ENCODE measurements at regions not wholly inside any gene's neighbourhood (a gene's known extent, or its start where the extent isn't known, plus 50 kb on each side); places are given as distances from the start of the nearest gene placed in this dataset.
"Not testable (repeated sequence)": the region's sequence is repeated elsewhere in the genome, so short reads cannot be mapped to it uniquely, and the experiment has no call there.

- H3K9ac ChIP-seq (ENCODE audit: low read depth, low read length); H3K36me3 ChIP-seq (ENCODE audit: insufficient read depth, low read length): not testable (repeated sequence)
Observed at GRCh38 chr10:43992816-43993215, 344.1 kb upstream of the ZNF32 start.

DNA sequence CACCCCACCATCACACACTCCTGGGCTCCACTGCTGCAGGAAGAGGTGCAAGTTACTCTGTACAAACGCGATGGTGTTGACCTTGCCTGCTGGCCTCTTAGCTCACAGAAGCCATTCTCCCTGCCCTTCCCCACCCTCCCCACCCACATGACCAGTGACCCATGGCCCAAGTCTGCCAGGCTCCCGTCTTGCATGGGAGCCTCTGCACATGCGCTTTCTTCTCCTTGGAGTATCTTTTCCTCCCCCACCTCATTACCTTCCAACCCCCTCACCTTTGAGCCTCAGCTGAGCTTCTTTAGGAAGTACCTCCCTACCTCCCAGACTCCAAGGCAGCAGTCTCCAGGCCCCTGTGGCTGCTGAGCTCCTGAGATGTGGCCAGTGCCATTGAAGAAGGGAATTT, 337.7 kb upstream of the ZNF32 start:
- H3K9me3 ChIP-seq (ENCODE audit: control insufficient read depth, insufficient read depth, low read length): peaks cover 6% of the 10 kb centered on the region; the same call in 1 of the 2 replicates
- H3K36me3 ChIP-seq (ENCODE audit: insufficient read depth, low read length): no peaks in the 10 kb centered on the region
- H3K9ac ChIP-seq (ENCODE audit: low read depth, low read length): no peak overlapping the region
- H3K4me1 ChIP-seq (ENCODE audit: insufficient read depth, low read length): no peaks in the 10 kb centered on the region

More at GRCh38 chr10:43992816-43993215, 344.1 kb upstream of the ZNF32 start:
- not testable (repeated sequence) for H3K4me1 ChIP-seq (ENCODE audit: insufficient read depth, low read length); H3K9me3 ChIP-seq (ENCODE audit: control insufficient read depth, insufficient read depth, low read length)

GRCh38 chr10:43985941-43986340, 337.3 kb upstream of the ZNF32 start:
- Histone ChIP-seq H3K36me3 (ENCODE audit: insufficient read depth, low read length) (no peaks in the 10 kb centered on the region), H3K4me1 (ENCODE audit: insufficient read depth, low read length) (no peaks in the 10 kb centered on the region), H3K9me3 (ENCODE audit: control insufficient read depth, insufficient read depth, low read length) (peaks cover 6% of the 10 kb centered on the region; the same call in 1 of the 2 replicates), H3K9ac (ENCODE audit: low read depth, low read length) (no peak overlapping the region)

- Histone ChIP-seq H3K9ac (ENCODE audit: low read depth, low read length) (no peak overlapping the region), H3K9me3 (ENCODE audit: control insufficient read depth, insufficient read depth, low read length) (peaks cover 6% of the 10 kb centered on the region; the same call in 1 of the 2 replicates), H3K4me1 (ENCODE audit: insufficient read depth, low read length) (no peaks in the 10 kb centered on the region), H3K36me3 (ENCODE audit: insufficient read depth, low read length) (no peaks in the 10 kb centered on the region)
Observed at GRCh38 chr10:43983856-43984271, 335.2 kb upstream of the ZNF32 start.

DNA sequence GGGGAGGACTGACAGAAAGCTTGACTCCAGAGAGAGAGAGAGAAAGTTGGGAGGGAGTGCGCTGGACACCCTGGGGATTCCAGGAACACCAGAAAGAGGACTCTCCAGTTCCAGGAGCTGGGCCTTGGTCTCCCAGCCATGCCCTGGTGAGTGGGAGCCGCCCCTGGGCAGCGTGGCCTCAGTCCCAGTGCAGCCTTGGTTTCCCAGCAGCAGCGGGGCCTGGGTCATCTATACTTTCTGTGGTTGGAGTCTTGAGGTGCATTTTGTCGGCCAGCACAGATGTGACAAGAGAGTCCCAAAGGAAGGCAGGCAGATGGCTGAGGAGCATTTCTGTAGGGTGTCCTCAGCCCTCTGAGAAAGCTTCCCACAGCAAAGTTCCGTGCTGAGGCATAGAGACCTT, 334.7 kb upstream of the ZNF32 start:
- no peaks in the 10 kb centered on the region for H3K4me1 ChIP-seq (ENCODE audit: insufficient read depth, low read length)
- no peak overlapping the region for H3K9ac ChIP-seq (ENCODE audit: low read depth, low read length)
- peaks cover 6% of the 10 kb centered on the region; the same call in 1 of the 2 replicates for H3K9me3 ChIP-seq (ENCODE audit: control insufficient read depth, insufficient read depth, low read length)
- no peaks in the 10 kb centered on the region for H3K36me3 ChIP-seq (ENCODE audit: insufficient read depth, low read length)

- H3K4me1 ChIP-seq (ENCODE audit: insufficient read depth, low read length): no peaks in the 10 kb centered on the region
- H3K9me3 ChIP-seq (ENCODE audit: control insufficient read depth, insufficient read depth, low read length): peaks cover 5% of the 10 kb centered on the region; the same call in 1 of the 2 replicates
- H3K36me3 ChIP-seq (ENCODE audit: insufficient read depth, low read length): no peaks in the 10 kb centered on the region
- no peak overlapping the region for H3K9ac ChIP-seq (ENCODE audit: low read depth, low read length)
Observed at GRCh38 chr10:43982250-43982649, 333.6 kb upstream of the ZNF32 start.

DNA sequence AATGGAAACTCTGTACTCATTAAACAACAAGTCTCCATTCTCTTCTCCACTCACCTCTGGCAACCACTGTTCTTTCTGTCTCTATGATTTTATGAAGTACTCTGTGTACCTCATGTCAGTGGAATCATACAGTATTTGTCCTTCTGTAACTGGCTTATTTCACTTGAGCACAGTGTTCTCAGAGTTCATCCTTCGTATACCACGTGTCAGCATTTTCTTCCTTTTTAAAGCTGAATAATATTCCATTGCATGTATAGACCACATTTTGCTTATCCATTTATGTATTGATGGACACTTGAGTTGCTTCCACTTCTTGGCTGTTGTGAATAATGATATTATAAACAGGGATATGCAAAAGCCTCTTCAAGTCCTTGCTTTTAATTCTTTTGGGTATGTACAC, 333.0 kb upstream of the ZNF32 start:
- H3K9ac ChIP-seq (ENCODE audit: low read depth, low read length): no peak overlapping the region
- no peaks in the 10 kb centered on the region for H3K4me1 ChIP-seq (ENCODE audit: insufficient read depth, low read length)
- H3K36me3 ChIP-seq (ENCODE audit: insufficient read depth, low read length): no peaks in the 10 kb centered on the region
- H3K9me3 ChIP-seq (ENCODE audit: control insufficient read depth, insufficient read depth, low read length): no peaks in the 10 kb centered on the region; the same call in 1 of the 2 replicates

GRCh38 chr10:43981232-43981631, 332.6 kb upstream of the ZNF32 start:
- Histone ChIP-seq H3K36me3 (ENCODE audit: insufficient read depth, low read length) (no peaks in the 10 kb centered on the region), H3K4me1 (ENCODE audit: insufficient read depth, low read length) (no peaks in the 10 kb centered on the region), H3K9me3 (ENCODE audit: control insufficient read depth, insufficient read depth, low read length) (no peaks in the 10 kb centered on the region), H3K9ac (ENCODE audit: low read depth, low read length) (no peak overlapping the region)

- H3K9ac ChIP-seq (ENCODE audit: low read depth, low read length): no peak overlapping the region
- no peaks in the 10 kb centered on the region for H3K36me3 ChIP-seq (ENCODE audit: insufficient read depth, low read length)
- no peaks in the 10 kb centered on the region for H3K9me3 ChIP-seq (ENCODE audit: control insufficient read depth, insufficient read depth, low read length)
- no peaks in the 10 kb centered on the region for H3K4me1 ChIP-seq (ENCODE audit: insufficient read depth, low read length)
Observed at GRCh38 chr10:43980715-43981114, 332.0 kb upstream of the ZNF32 start.

DNA sequence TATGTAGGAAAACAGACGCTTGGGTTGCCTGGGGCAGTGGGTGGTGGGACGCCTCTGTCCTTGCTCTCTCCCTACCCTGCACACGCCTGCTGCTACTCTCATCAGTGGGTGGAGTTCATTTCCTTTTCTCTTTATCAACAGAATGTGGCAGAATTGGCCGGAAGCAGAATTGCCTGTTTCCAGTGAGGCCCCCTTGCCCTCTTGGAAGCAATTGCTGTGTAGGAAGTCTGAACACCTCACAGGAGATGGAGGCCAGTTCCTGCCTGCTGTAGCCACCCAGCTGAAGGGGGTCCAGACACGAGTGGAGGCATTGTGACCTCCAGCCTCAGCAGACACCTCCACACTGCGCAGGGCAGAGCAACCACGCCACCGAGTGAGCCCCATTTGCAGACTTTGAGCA, 331.6 kb upstream of the ZNF32 start:
- Histone ChIP-seq H3K9ac (ENCODE audit: low read depth, low read length) (no peak overlapping the region), H3K9me3 (ENCODE audit: control insufficient read depth, insufficient read depth, low read length) (no peaks in the 10 kb centered on the region), H3K36me3 (ENCODE audit: insufficient read depth, low read length) (no peaks in the 10 kb centered on the region), H3K4me1 (ENCODE audit: insufficient read depth, low read length) (no peaks in the 10 kb centered on the region)

DNA sequence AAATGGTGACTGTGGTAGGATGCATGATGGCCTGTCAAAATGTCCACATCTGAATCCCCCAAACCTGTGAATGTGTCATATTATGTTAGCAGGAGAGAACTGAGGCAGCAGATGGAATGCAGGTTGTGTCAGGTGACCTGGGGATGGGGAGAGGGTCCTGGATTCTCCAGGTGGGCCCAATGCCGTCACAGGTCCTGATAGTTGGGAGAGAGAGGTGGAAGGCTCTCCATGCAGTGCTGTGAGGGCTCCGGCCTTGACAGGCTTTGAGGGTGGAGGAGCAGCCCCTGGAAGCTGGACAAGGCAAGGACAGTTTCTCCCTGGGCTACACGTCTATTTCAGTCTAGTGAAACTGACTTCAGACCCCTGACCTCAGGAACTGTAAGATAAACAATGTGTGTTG, 330.9 kb upstream of the ZNF32 start:
- H3K9ac ChIP-seq (ENCODE audit: low read depth, low read length): no peak overlapping the region
- H3K36me3 ChIP-seq (ENCODE audit: insufficient read depth, low read length): no peaks in the 10 kb centered on the region
- no peaks in the 10 kb centered on the region for H3K4me1 ChIP-seq (ENCODE audit: insufficient read depth, low read length)
- H3K9me3 ChIP-seq (ENCODE audit: control insufficient read depth, insufficient read depth, low read length): no peaks in the 10 kb centered on the region

DNA sequence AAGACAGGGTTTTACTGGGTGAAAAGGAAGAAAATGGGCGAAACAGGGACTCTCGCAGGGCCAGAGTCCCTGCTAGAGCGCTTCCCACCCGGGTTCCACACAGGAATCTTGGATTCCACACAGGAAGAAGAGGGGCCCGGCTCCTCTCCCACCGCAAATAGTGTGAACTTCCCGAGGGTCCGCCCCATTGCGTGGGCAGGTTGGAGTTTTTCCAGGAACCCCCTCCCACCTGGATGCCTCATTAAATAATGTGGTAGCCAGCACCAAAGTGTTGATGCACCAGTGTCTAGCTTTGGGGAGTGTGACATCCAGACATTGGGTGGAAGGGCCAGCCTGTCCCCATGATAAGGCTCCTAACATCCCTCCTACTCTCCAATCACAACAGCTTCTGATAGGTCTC, 330.3 kb upstream of the ZNF32 start:
- Histone ChIP-seq H3K9me3 (ENCODE audit: control insufficient read depth, insufficient read depth, low read length) (no peaks in the 10 kb centered on the region), H3K9ac (ENCODE audit: low read depth, low read length) (no peak overlapping the region), H3K36me3 (ENCODE audit: insufficient read depth, low read length) (no peaks in the 10 kb centered on the region), H3K4me1 (ENCODE audit: insufficient read depth, low read length) (no peaks in the 10 kb centered on the region)

GRCh38 chr10:43978091-43978490, 329.4 kb upstream of the ZNF32 start:
- no peaks in the 10 kb centered on the region for H3K4me1 ChIP-seq (ENCODE audit: insufficient read depth, low read length)
- no peaks in the 10 kb centered on the region for H3K9me3 ChIP-seq (ENCODE audit: control insufficient read depth, insufficient read depth, low read length)
- H3K9ac ChIP-seq (ENCODE audit: low read depth, low read length): no peak overlapping the region
- H3K36me3 ChIP-seq (ENCODE audit: insufficient read depth, low read length): no peaks in the 10 kb centered on the region

GRCh38 chr10:43976292-43976691, 327.6 kb upstream of the ZNF32 start:
- Histone ChIP-seq H3K4me1 (ENCODE audit: insufficient read depth, low read length) (no peaks in the 10 kb centered on the region), H3K9me3 (ENCODE audit: control insufficient read depth, insufficient read depth, low read length) (no peaks in the 10 kb centered on the region), H3K36me3 (ENCODE audit: insufficient read depth, low read length) (no peaks in the 10 kb centered on the region), H3K9ac (ENCODE audit: low read depth, low read length) (no peak overlapping the region)

- no peaks in the 10 kb centered on the region for H3K9me3 ChIP-seq (ENCODE audit: control insufficient read depth, insufficient read depth, low read length)
- H3K4me1 ChIP-seq (ENCODE audit: insufficient read depth, low read length): no peaks in the 10 kb centered on the region
- H3K9ac ChIP-seq (ENCODE audit: low read depth, low read length): no peak overlapping the region
- H3K36me3 ChIP-seq (ENCODE audit: insufficient read depth, low read length): no peaks in the 10 kb centered on the region
Observed at GRCh38 chr10:43973801-43974200, 325.1 kb upstream of the ZNF32 start.

Measured in ES-I3 (cell line).